ENCODE measurements at regions not wholly inside any gene's neighbourhood (a gene's known extent, or its start where the extent isn't known, plus 50 kb on each side); places are given as distances from the start of the nearest gene placed in this dataset.

GRCh38 chr2:23283653-23284052 is 101.3 kb upstream of the KLHL29 start:
- H3K9ac ChIP-seq (ENCODE audit: low read length): no peak overlapping the region
- no peaks in the 10 kb centered on the region for H3K9me3 ChIP-seq (ENCODE audit: low read length)
- H3K4me3 ChIP-seq (ENCODE audit: low read depth in 1 of 2, low read length in 2 of 2): no peak overlapping the region
- H3K27ac ChIP-seq (ENCODE audit: low read depth, low read length): no peak overlapping the region
- H3K27me3 ChIP-seq (ENCODE audit: control insufficient read depth in 1 of 2, insufficient read depth in 2 of 2, low read length in 2 of 2): no peaks in the 10 kb centered on the region
- H3K36me3 ChIP-seq (ENCODE audit: insufficient read depth, low read length): no peaks in the 10 kb centered on the region
- peaks cover 40% of the 10 kb centered on the region for H3K4me1 ChIP-seq (ENCODE audit: insufficient read depth, low read length)

DNA sequence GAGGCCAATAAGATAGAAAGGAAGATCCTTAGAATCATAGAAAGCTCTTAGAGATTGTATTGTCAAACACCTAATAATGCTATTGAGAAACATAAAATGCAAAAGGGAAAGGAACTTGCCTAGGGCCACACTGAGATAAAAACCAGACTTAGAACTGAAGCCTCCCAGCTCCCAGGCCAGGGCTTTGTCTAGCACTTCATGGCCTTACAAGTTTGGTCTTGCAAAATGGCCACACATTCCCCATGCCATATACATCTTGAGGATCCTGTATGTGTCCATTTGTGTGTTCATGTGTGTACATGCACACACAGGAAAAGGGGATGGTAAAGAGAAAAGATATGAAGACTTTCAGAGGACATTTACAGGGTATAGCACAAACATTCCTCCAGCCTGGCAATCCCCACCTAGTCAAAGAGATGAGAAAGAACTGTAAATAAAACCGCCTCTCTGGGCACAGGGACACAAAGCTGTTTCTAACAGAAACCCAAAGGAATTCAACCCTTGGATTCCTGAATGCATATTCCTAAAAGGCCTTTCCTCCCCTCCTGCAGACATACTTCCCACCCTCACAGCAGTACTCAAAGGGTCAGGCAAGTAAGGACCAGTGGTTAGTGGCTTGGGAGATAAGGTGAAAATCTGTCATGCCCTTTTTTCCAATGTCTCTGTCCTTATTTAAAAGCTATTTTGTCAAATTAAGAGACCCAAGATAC is 99.7 kb upstream of the KLHL29 start:
- no peaks in the 10 kb centered on the region for H3K27me3 ChIP-seq (ENCODE audit: control insufficient read depth in 1 of 2, insufficient read depth in 2 of 2, low read length in 2 of 2)
- no peaks in the 10 kb centered on the region for H3K36me3 ChIP-seq (ENCODE audit: insufficient read depth, low read length)
- no peaks in the 10 kb centered on the region for H3K9me3 ChIP-seq (ENCODE audit: low read length)
- peak overlapping the region; percentile 56 for H3K27ac ChIP-seq (ENCODE audit: low read depth, low read length)
- no peak overlapping the region for H3K9ac ChIP-seq (ENCODE audit: low read length)
- H3K4me1 ChIP-seq (ENCODE audit: insufficient read depth, low read length): peaks cover 42% of the 10 kb centered on the region
- H3K4me3 ChIP-seq (ENCODE audit: low read depth in 1 of 2, low read length in 2 of 2): no peak overlapping the region

DNA sequence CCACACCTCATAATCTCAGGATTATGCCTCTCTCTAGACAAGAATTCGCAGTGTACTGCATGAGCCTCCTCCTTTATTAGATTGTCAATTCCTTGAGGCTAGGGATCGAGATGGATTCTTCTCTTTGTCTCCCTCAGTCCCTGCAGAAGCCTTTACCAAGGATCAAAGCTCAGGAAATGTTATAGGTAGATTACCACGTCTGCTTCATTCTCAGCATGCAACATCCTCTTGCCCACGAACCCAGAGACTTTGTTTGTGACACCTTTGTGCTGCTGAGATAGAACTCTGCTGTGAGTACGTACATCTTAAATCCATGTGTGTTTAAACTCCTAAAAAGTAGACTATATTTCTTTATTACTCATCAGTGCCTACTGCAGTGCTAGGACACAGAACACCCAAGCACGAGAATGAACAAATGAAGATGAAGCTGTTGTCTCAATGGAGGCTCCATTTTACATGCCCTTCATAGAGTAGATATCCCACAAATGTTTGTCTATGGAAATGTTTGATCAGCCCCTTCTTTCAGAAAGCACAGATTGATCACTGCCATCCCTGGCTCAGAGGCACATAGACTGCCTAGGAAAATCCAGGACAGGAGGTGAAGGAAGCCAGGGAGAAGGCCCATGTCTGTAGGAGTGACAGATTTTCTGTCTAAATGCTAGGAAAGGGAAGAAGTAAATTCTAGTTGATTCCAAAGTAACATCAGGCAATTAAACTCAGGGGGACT is 98.8 kb upstream of the KLHL29 start:
- no peaks in the 10 kb centered on the region for H3K36me3 ChIP-seq (ENCODE audit: insufficient read depth, low read length)
- H3K9ac ChIP-seq (ENCODE audit: low read length): no peak overlapping the region
- no peaks in the 10 kb centered on the region for H3K9me3 ChIP-seq (ENCODE audit: low read length)
- peaks cover 42% of the 10 kb centered on the region for H3K4me1 ChIP-seq (ENCODE audit: insufficient read depth, low read length)
- H3K27ac ChIP-seq (ENCODE audit: low read depth, low read length): peak overlapping the region; percentile 56
- H3K27me3 ChIP-seq (ENCODE audit: control insufficient read depth in 1 of 2, insufficient read depth in 2 of 2, low read length in 2 of 2): no peaks in the 10 kb centered on the region
- no peak overlapping the region for H3K4me3 ChIP-seq (ENCODE audit: low read depth in 1 of 2, low read length in 2 of 2)

- Histone ChIP-seq H3K4me3 (ENCODE audit: low read depth in 1 of 2, low read length in 2 of 2) (no peak overlapping the region), H3K4me1 (ENCODE audit: insufficient read depth, low read length) (peaks cover 42% of the 10 kb centered on the region), H3K9me3 (ENCODE audit: low read length) (no peaks in the 10 kb centered on the region), H3K27ac (ENCODE audit: low read depth, low read length) (peak overlapping the region; percentile 53), H3K27me3 (ENCODE audit: control insufficient read depth in 1 of 2, insufficient read depth in 2 of 2, low read length in 2 of 2) (no peaks in the 10 kb centered on the region), H3K36me3 (ENCODE audit: insufficient read depth, low read length) (no peaks in the 10 kb centered on the region), H3K9ac (ENCODE audit: low read length) (no peak overlapping the region)
Measured at GRCh38 chr2:23286758-23287704, 97.9 kb upstream of the KLHL29 start.

DNA sequence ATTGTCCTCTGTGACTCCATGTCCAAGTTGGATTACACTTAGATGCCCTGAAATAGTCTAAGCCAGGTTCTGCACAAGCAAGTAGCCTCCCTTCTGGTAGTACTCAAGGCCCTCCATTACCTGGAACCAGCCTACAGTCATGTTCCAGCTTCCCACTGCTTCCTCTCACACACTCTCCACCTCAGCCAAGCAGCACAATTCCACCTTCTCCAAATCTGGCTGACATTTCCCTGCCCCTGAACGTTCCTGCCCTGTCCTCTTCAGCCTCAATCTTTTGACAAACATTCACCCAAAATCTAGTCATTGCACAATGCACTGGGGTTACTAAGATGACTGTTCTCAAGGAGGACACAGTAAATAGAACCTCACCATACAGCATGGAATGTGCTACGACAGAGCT is 95.3 kb upstream of the KLHL29 start:
- no peak overlapping the region for H3K4me3 ChIP-seq (ENCODE audit: low read depth in 1 of 2, low read length in 2 of 2)
- no peaks in the 10 kb centered on the region for H3K36me3 ChIP-seq (ENCODE audit: insufficient read depth, low read length)
- H3K4me1 ChIP-seq (ENCODE audit: insufficient read depth, low read length): peaks cover 49% of the 10 kb centered on the region
- H3K9me3 ChIP-seq (ENCODE audit: low read length): no peaks in the 10 kb centered on the region
- no peak overlapping the region for H3K9ac ChIP-seq (ENCODE audit: low read length)
- H3K27ac ChIP-seq (ENCODE audit: low read depth, low read length): no peak overlapping the region
- H3K27me3 ChIP-seq (ENCODE audit: control insufficient read depth in 1 of 2, insufficient read depth in 2 of 2, low read length in 2 of 2): no peaks in the 10 kb centered on the region

GRCh38 chr2:23291239-23291638 is 93.7 kb upstream of the KLHL29 start:
- H3K27me3 ChIP-seq (ENCODE audit: control insufficient read depth in 1 of 2, insufficient read depth in 2 of 2, low read length in 2 of 2): no peaks in the 10 kb centered on the region
- H3K9ac ChIP-seq (ENCODE audit: low read length): no peak overlapping the region
- H3K27ac ChIP-seq (ENCODE audit: low read depth, low read length): no peak overlapping the region
- no peaks in the 10 kb centered on the region for H3K9me3 ChIP-seq (ENCODE audit: low read length)
- H3K36me3 ChIP-seq (ENCODE audit: insufficient read depth, low read length): no peaks in the 10 kb centered on the region
- H3K4me3 ChIP-seq (ENCODE audit: low read depth in 1 of 2, low read length in 2 of 2): no peak overlapping the region
- peaks cover 33% of the 10 kb centered on the region for H3K4me1 ChIP-seq (ENCODE audit: insufficient read depth, low read length)

DNA sequence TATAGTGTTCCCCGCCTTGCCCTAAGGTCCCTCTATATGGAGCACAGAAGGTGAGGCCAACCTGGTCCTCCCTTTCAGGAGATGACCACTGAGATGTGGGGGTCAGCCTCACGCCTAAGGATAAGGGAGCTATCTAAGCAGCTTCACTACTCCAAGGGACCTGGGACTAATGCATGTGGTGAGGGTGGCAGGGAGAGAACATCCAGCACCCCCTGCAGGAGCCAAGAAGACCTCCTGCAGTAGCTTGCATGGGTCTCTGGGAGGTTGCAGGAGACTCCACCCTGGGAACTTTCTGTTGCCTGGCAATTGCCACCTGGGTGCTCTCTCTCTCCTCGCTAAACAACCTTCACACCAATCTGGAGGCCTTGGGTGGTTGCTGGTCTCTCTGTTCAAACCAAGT is 93.0 kb upstream of the KLHL29 start:
- Histone ChIP-seq H3K4me3 (ENCODE audit: low read depth in 1 of 2, low read length in 2 of 2) (no peak overlapping the region), H3K9ac (ENCODE audit: low read length) (no peak overlapping the region), H3K27ac (ENCODE audit: low read depth, low read length) (no peak overlapping the region), H3K4me1 (ENCODE audit: insufficient read depth, low read length) (peaks cover 25% of the 10 kb centered on the region), H3K27me3 (ENCODE audit: control insufficient read depth in 1 of 2, insufficient read depth in 2 of 2, low read length in 2 of 2) (no peaks in the 10 kb centered on the region), H3K36me3 (ENCODE audit: insufficient read depth, low read length) (no peaks in the 10 kb centered on the region), H3K9me3 (ENCODE audit: low read length) (no peaks in the 10 kb centered on the region)

DNA sequence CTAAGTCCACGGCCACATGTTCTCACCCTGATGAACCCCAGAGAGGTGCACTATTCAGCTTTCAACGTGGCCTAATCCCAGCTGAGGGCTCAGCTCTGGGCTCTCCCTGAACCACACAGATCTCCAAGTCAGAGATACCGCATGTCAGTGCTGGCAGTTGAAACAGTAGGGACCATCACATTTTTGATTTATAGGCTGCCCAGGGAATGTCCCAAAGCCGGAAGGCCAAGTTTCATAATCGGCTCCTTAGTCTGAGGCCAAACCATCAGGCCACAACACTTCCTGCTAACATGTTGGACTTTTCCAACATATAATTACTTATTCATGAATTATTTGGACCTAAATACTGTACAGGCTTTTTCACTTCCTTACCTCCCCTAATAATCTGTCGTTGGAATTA is 91.9 kb upstream of the KLHL29 start:
- no peak overlapping the region for H3K9ac ChIP-seq (ENCODE audit: low read length)
- H3K4me1 ChIP-seq (ENCODE audit: insufficient read depth, low read length): peaks cover 15% of the 10 kb centered on the region
- no peaks in the 10 kb centered on the region for H3K27me3 ChIP-seq (ENCODE audit: control insufficient read depth in 1 of 2, insufficient read depth in 2 of 2, low read length in 2 of 2)
- no peaks in the 10 kb centered on the region for H3K36me3 ChIP-seq (ENCODE audit: insufficient read depth, low read length)
- H3K27ac ChIP-seq (ENCODE audit: low read depth, low read length): no peak overlapping the region
- H3K9me3 ChIP-seq (ENCODE audit: low read length): no peaks in the 10 kb centered on the region
- H3K4me3 ChIP-seq (ENCODE audit: low read depth in 1 of 2, low read length in 2 of 2): no peak overlapping the region

DNA sequence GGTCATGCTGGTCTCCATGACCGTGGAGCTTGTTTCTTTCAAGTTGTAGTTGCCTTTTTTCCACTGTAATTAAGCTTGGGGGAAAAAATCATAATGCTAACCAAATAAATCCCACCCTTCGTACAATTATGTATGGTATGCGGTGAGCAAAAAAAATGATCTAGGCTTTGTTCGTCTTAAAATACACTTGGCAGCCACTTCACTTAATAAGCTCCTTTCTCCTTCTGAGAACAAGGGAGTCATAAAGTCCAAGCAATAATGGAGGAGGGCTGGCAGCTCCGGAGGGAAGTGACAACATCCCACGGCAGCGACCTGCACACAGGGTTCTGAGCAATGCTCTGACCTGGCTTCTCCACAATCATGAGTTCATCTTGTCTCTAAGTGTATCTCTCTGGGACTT is 91.2 kb upstream of the KLHL29 start:
- Histone ChIP-seq H3K9me3 (ENCODE audit: low read length) (no peaks in the 10 kb centered on the region), H3K9ac (ENCODE audit: low read length) (no peak overlapping the region), H3K27me3 (ENCODE audit: control insufficient read depth in 1 of 2, insufficient read depth in 2 of 2, low read length in 2 of 2) (no peaks in the 10 kb centered on the region), H3K27ac (ENCODE audit: low read depth, low read length) (no peak overlapping the region), H3K4me3 (ENCODE audit: low read depth in 1 of 2, low read length in 2 of 2) (no peak overlapping the region), H3K36me3 (ENCODE audit: insufficient read depth, low read length) (no peaks in the 10 kb centered on the region), H3K4me1 (ENCODE audit: insufficient read depth, low read length) (peaks cover 8% of the 10 kb centered on the region)

DNA sequence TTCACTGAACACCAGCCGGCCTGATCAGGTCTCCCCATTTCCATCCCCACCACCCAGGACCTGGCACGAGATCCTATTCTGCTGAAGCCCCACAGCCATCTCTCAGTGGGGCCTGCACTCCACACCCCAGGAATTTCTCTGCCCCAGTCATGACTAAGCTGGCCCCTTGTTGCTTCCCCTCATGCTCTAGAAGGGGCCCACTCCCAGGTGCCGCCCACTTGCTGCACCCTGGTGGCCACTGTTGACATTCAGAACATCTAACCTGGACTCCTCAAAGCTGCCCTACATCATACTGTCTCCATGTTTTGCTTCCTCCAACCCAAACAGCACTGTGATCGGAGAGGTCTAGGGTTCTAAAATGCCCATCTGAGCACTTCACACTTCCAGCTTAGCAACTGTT is 90.7 kb upstream of the KLHL29 start:
- no peaks in the 10 kb centered on the region for H3K9me3 ChIP-seq (ENCODE audit: low read length)
- no peaks in the 10 kb centered on the region for H3K36me3 ChIP-seq (ENCODE audit: insufficient read depth, low read length)
- peaks cover 6% of the 10 kb centered on the region for H3K4me1 ChIP-seq (ENCODE audit: insufficient read depth, low read length)
- no peak overlapping the region for H3K27ac ChIP-seq (ENCODE audit: low read depth, low read length)
- H3K9ac ChIP-seq (ENCODE audit: low read length): no peak overlapping the region
- H3K27me3 ChIP-seq (ENCODE audit: control insufficient read depth in 1 of 2, insufficient read depth in 2 of 2, low read length in 2 of 2): no peaks in the 10 kb centered on the region
- H3K4me3 ChIP-seq (ENCODE audit: low read depth in 1 of 2, low read length in 2 of 2): no peak overlapping the region

- no peaks in the 10 kb centered on the region for H3K27me3 ChIP-seq (ENCODE audit: control insufficient read depth in 1 of 2, insufficient read depth in 2 of 2, low read length in 2 of 2)
- no peak overlapping the region for H3K4me3 ChIP-seq (ENCODE audit: low read depth in 1 of 2, low read length in 2 of 2)
- peaks cover 6% of the 10 kb centered on the region for H3K4me1 ChIP-seq (ENCODE audit: insufficient read depth, low read length)
- H3K9me3 ChIP-seq (ENCODE audit: low read length): no peaks in the 10 kb centered on the region
- H3K9ac ChIP-seq (ENCODE audit: low read length): no peak overlapping the region
- no peak overlapping the region for H3K27ac ChIP-seq (ENCODE audit: low read depth, low read length)
- H3K36me3 ChIP-seq (ENCODE audit: insufficient read depth, low read length): no peaks in the 10 kb centered on the region
Measured at GRCh38 chr2:23296691-23297090, 88.3 kb upstream of the KLHL29 start.
